ENCODE measurements at regions not wholly inside any gene's neighbourhood (a gene's known extent, or its start where the extent isn't known, plus 50 kb on each side); places are given as distances from the start of the nearest gene placed in this dataset.
"Not testable (repeated sequence)": the region's sequence is repeated elsewhere in the genome, so short reads cannot be mapped to it uniquely, and the experiment has no call there.

GRCh38 chr5:99010294-99010693 is 81.5 kb upstream of the CHD1 start:
- H3K36me3 Mint-ChIP-seq (ENCODE audit: insufficient read depth in 1 of 3, low read depth in 3 of 3), result peaks cover 1 to 6% (median 6%) of the 10 kb centered on the region in 3 experiments; a peak in 6 of 7 replicates
- no peak overlapping the region for H3K56ac ChIP-seq (ENCODE audit: insufficient read length, low read depth, low read length)
- H3K9me3 Mint-ChIP-seq, result peaks cover 10% of the 10 kb centered on the region in 2 experiments
- H3K4me1 Mint-ChIP-seq, result peaks cover 8 to 9% of the 10 kb centered on the region in 2 experiments
- H4K20me1 ChIP-seq (ENCODE audit: control insufficient read depth, insufficient read depth, insufficient read length), result no peaks in the 10 kb centered on the region
- no peak overlapping the region for H3K4ac ChIP-seq (ENCODE audit: low read depth, low read length)
- no peaks in the 10 kb centered on the region for H3K79me2 ChIP-seq (ENCODE audit: insufficient read depth, low read length)
- H4K91ac ChIP-seq (ENCODE audit: insufficient read length, low read depth, low read length), result no peak overlapping the region
- no peak overlapping the region for H3K18ac ChIP-seq (ENCODE audit: insufficient read length, low read depth, low read length)
- peak overlapping the region; percentile 86 for H2AFZ ChIP-seq (ENCODE audit: low read length)
- no peak overlapping the region for H4K8ac ChIP-seq (replicated peaks; ENCODE audit: insufficient read length, low read depth, low read length)
- no peaks in the 10 kb centered on the region for H3K9me3 ChIP-seq (ENCODE audit: control insufficient read depth, low read depth, low read length)
- H3K23ac ChIP-seq (ENCODE audit: insufficient read length, low read depth, low read length), result no peak overlapping the region
- H3K79me1 ChIP-seq (ENCODE audit: insufficient read depth, low read depth, low read length, poor library complexity, severe bottlenecking), result no peaks in the 10 kb centered on the region
- H3K27ac Mint-ChIP-seq, result peak overlapping the region; percentile 55 to 71 (median 62); a peak in 3 of 7 replicates
- H3K4me3 Mint-ChIP-seq, result peak overlapping the region; percentile 43 to 52; a peak in 3 of 5 replicates
- H3K27me3 ChIP-seq (ENCODE audit: insufficient read depth, low read length), result no peaks in the 10 kb centered on the region
- no peaks in the 10 kb centered on the region for H3K4me1 ChIP-seq (ENCODE audit: insufficient read depth, low read length)
- H2BK5ac ChIP-seq (ENCODE audit: insufficient read length, low read length), result no peak overlapping the region
- TF ChIP-seq, protein P1, sequence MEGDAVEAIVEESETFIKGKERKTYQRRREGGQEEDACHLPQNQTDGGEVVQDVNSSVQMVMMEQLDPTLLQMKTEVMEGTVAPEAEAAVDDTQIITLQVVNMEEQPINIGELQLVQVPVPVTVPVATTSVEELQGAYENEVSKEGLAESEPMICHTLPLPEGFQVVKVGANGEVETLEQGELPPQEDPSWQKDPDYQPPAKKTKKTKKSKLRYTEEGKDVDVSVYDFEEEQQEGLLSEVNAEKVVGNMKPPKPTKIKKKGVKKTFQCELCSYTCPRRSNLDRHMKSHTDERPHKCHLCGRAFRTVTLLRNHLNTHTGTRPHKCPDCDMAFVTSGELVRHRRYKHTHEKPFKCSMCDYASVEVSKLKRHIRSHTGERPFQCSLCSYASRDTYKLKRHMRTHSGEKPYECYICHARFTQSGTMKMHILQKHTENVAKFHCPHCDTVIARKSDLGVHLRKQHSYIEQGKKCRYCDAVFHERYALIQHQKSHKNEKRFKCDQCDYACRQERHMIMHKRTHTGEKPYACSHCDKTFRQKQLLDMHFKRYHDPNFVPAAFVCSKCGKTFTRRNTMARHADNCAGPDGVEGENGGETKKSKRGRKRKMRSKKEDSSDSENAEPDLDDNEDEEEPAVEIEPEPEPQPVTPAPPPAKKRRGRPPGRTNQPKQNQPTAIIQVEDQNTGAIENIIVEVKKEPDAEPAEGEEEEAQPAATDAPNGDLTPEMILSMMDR (conservative IDR thresholded peaks at IDR 0.05), result no peak
- no peak overlapping the region for H3T11ph ChIP-seq (ENCODE audit: low read length)
- H2BK12ac ChIP-seq (ENCODE audit: insufficient read length, low read depth, low read length), result no peak overlapping the region
- H2BK20ac ChIP-seq (ENCODE audit: low read depth, low read length, poor library complexity, severe bottlenecking), result no peak overlapping the region
- no peak overlapping the region for H3K27ac ChIP-seq (ENCODE audit: insufficient read length, low read depth, low read length)
- no CpG with 5 or more reads among the region's 3 CpGs for WGBS (ENCODE audit: extremely low coverage, insufficient read length, low lambda C conversion rate)
- no peak overlapping the region for H2AK5ac ChIP-seq (ENCODE audit: insufficient read length, low read length)
- peak overlapping the region; percentile 41 for H3K4me2 ChIP-seq (ENCODE audit: insufficient read depth, insufficient read length, low read length)
- H3K14ac ChIP-seq (ENCODE audit: insufficient read depth, low read length), result no peak overlapping the region
- no peaks in the 10 kb centered on the region; the same call in none of the 2 replicates for H3K27me3 Mint-ChIP-seq (ENCODE audit: low read depth)
- H4K5ac ChIP-seq (ENCODE audit: insufficient read length, low read depth, low read length), result no peak overlapping the region
- no peak overlapping the region for H2BK15ac ChIP-seq (ENCODE audit: low read depth, low read length)
- H3K23me2 ChIP-seq (ENCODE audit: insufficient read length, low read depth, low read length, poor library complexity, severe bottlenecking), result peaks cover 2% of the 10 kb centered on the region
- peak; percentile 79 for DNase-seq
- H2BK120ac ChIP-seq (ENCODE audit: low read depth, low read length, poor library complexity, severe bottlenecking), result no peak overlapping the region
- no peak overlapping the region for H3K9ac ChIP-seq (ENCODE audit: extremely low read depth, insufficient read length, low read length)

- H3K27me3 Mint-ChIP-seq (ENCODE audit: low read depth), result not testable (repeated sequence)
Measured at GRCh38 chr5:99008009-99008408, 79.2 kb upstream of the CHD1 start.

More at GRCh38 chr5:99008009-99008408, 79.2 kb upstream of the CHD1 start:
- H3K9me3 Mint-ChIP-seq; H3K4me2 ChIP-seq (ENCODE audit: insufficient read depth, insufficient read length, low read length); H3K27me3 ChIP-seq (ENCODE audit: insufficient read depth, low read length); H3T11ph ChIP-seq (ENCODE audit: low read length); H3K4me1 Mint-ChIP-seq; H3K27ac Mint-ChIP-seq; H2BK15ac ChIP-seq (ENCODE audit: low read depth, low read length); H2AFZ ChIP-seq (ENCODE audit: low read length); H3K23ac ChIP-seq (ENCODE audit: insufficient read length, low read depth, low read length); H2BK12ac ChIP-seq (ENCODE audit: insufficient read length, low read depth, low read length); H3K9me3 ChIP-seq (ENCODE audit: control insufficient read depth, low read depth, low read length); H2BK20ac ChIP-seq (ENCODE audit: low read depth, low read length, poor library complexity, severe bottlenecking); H4K91ac ChIP-seq (ENCODE audit: insufficient read length, low read depth, low read length); H4K8ac ChIP-seq (replicated peaks; ENCODE audit: insufficient read length, low read depth, low read length); H3K27ac ChIP-seq (ENCODE audit: insufficient read length, low read depth, low read length); H3K4me1 ChIP-seq (ENCODE audit: insufficient read depth, low read length); H2BK120ac ChIP-seq (ENCODE audit: low read depth, low read length, poor library complexity, severe bottlenecking); H2AK5ac ChIP-seq (ENCODE audit: insufficient read length, low read length); H3K36me3 Mint-ChIP-seq (ENCODE audit: insufficient read depth in 1 of 3, low read depth in 3 of 3); H3K18ac ChIP-seq (ENCODE audit: insufficient read length, low read depth, low read length); H4K5ac ChIP-seq (ENCODE audit: insufficient read length, low read depth, low read length); H3K14ac ChIP-seq (ENCODE audit: insufficient read depth, low read length); H3K4me3 Mint-ChIP-seq; H4K20me1 ChIP-seq (ENCODE audit: control insufficient read depth, insufficient read depth, insufficient read length); H3K9ac ChIP-seq (ENCODE audit: extremely low read depth, insufficient read length, low read length); H3K4ac ChIP-seq (ENCODE audit: low read depth, low read length); H3K23me2 ChIP-seq (ENCODE audit: insufficient read length, low read depth, low read length, poor library complexity, severe bottlenecking); H3K56ac ChIP-seq (ENCODE audit: insufficient read length, low read depth, low read length); H3K79me2 ChIP-seq (ENCODE audit: insufficient read depth, low read length); H3K79me1 ChIP-seq (ENCODE audit: insufficient read depth, low read depth, low read length, poor library complexity, severe bottlenecking); DNase-seq; H2BK5ac ChIP-seq (ENCODE audit: insufficient read length, low read length): not testable (repeated sequence)
- WGBS (ENCODE audit: extremely low coverage, insufficient read length, low lambda C conversion rate), result no CpG with 5 or more reads among the region's 2 CpGs
